Left lung (tissue), 4 donors: ENCODE measurements at regions not wholly inside any gene's neighbourhood (a gene's known extent, or its start where the extent isn't known, plus 50 kb on each side); places are given as distances from the start of the nearest gene placed in this dataset.
A peak's percentile ranks its signal among the peaks of the same experiment; 100 is the strongest.

Experiments
- ATAC-seq: fragments of 200-7000 bp; cut with Tn5 transposase; one replicate; pipeline ENCODE4 v1.9.1; 2020; ENCODE audit warnings: moderate library complexity
- DNase-seq, 4 donors: peaks; one replicate each; pipeline ENCODE4 v3.0.0-alpha.2; 2013 to 2020
- H3K27ac ChIP-seq, 2 donors: fragments of 200-600 bp; sonication (generic) in 1 of 2; one replicate each; pipeline versions ENCODE4 v1.5.0 to v1.8.0; 2020 to 2021
- H3K27me3 ChIP-seq, 2 donors: fragments of 200-600 bp; sonication (generic) in 1 of 2; one replicate each; pipeline versions ENCODE4 v1.5.0 to v1.8.0; 2020 to 2021
- H3K36me3 ChIP-seq, 2 donors: fragments of 200-600 bp; sonication (generic) in 1 of 2; one replicate each; pipeline versions ENCODE4 v1.5.0 to v1.8.0; 2020 to 2021
- H3K4me1 ChIP-seq, 2 donors: fragments of 200-600 bp; one replicate each; pipeline ENCODE4 v1.8.0; 2021
- H3K4me3 ChIP-seq, 2 donors: fragments of 200-600 bp; sonication (generic) in 1 of 2; one replicate each; pipeline versions ENCODE4 v1.5.0 to v1.8.0; 2020 to 2021; ENCODE audit warnings: mild to moderate bottlenecking in 1 of 2
- H3K9me3 ChIP-seq, 2 donors: fragments of 200-600 bp; sonication (generic) in 1 of 2; one replicate each; pipeline versions ENCODE4 v1.5.0 to v1.8.0; 2020 to 2021
- CTCF ChIP-seq, 2 donors: fragments of 200-600 bp; sonication (generic) in 1 of 2; IDR thresholded peaks; one replicate each; pipeline versions ENCODE4 v1.5.0 to v1.8.0; 2021; ENCODE audit warnings: antibody characterized with exemption in 2 of 2
- intact Hi-C, 2 donors: fragments of 100-400 bp; cut with DNase I; formaldehyde crosslinking; loops; one replicate each; pipeline versions ENCODE4 v1.11.2 to v1.14.2; 2022
- donor health status: DM: no; HTN: yes; CAD: no.
- donor health status: DM: no; HTN: no; CAD: no.

- Histone ChIP-seq H3K27me3 (peaks cover 0 to 3% of the 10 kb centered on the region in 2 donors), H3K36me3 (no peaks in the 10 kb centered on the region), H3K9me3 (peaks cover 0 to 9% of the 10 kb centered on the region in 2 donors), H3K27ac (no peak overlapping the region), H3K4me3 (no peak overlapping the region), H3K4me1 (no peaks in the 10 kb centered on the region)
- intact Hi-C loops = no loop called here
- ATAC-seq (no peak), DNase-seq (no peak)
- TF ChIP-seq CTCF (IDR thresholded peaks at IDR 0.05) = no peak
These were observed 61.2 kb upstream of the TOM1L1 start for GRCh38 chr17:54839447-54839846.

- no peak overlapping the region for H3K27ac ChIP-seq
- no peak for TF ChIP-seq CTCF (IDR thresholded peaks at IDR 0.05)
- intact Hi-C loops = no loop called here
- H3K27me3 ChIP-seq = peaks cover 0 to 3% of the 10 kb centered on the region in 2 donors
- H3K36me3 ChIP-seq = no peaks in the 10 kb centered on the region
- H3K9me3 ChIP-seq = peaks cover 0 to 5% of the 10 kb centered on the region in 2 donors
- ATAC-seq (peak; percentile 19), DNase-seq (no peak)
- no peak overlapping the region for H3K4me3 ChIP-seq
- no peaks in the 10 kb centered on the region for H3K4me1 ChIP-seq
These were observed 59.6 kb upstream of the TOM1L1 start for GRCh38 chr17:54840885-54841591.

- intact Hi-C loops = no loop called here
- Histone ChIP-seq H3K4me1 (no peaks in the 10 kb centered on the region), H3K27me3 (peaks cover 0 to 3% of the 10 kb centered on the region in 2 donors), H3K27ac (no peak overlapping the region), H3K4me3 (no peak overlapping the region), H3K9me3 (no peaks in the 10 kb centered on the region), H3K36me3 (no peaks in the 10 kb centered on the region)
- ATAC-seq = no peak
- TF ChIP-seq CTCF (IDR thresholded peaks at IDR 0.05) = no peak
- no peak for DNase-seq
These were observed 59.0 kb upstream of the TOM1L1 start for GRCh38 chr17:54841656-54842055.

- H3K27me3 ChIP-seq = no peaks in the 10 kb centered on the region
- no peak for TF ChIP-seq CTCF (IDR thresholded peaks at IDR 0.05)
- ATAC-seq = no peak
- no peaks in the 10 kb centered on the region for H3K4me1 ChIP-seq
- no peak for DNase-seq
- no peak overlapping the region for H3K27ac ChIP-seq
- H3K9me3 ChIP-seq = no peaks in the 10 kb centered on the region
- no peaks in the 10 kb centered on the region for H3K36me3 ChIP-seq
- intact Hi-C loops = no loop called here
- no peak overlapping the region for H3K4me3 ChIP-seq
These were observed 56.4 kb upstream of the TOM1L1 start for GRCh38 chr17:54844233-54844632.

GRCh38 chr17:54848368-54848987 lies 52.2 kb upstream of the TOM1L1 start:
- Histone ChIP-seq H3K4me1 (no peaks in the 10 kb centered on the region), H3K4me3 (no peak overlapping the region), H3K27ac (no peak overlapping the region), H3K27me3 (no peaks in the 10 kb centered on the region), H3K9me3 (no peaks in the 10 kb centered on the region), H3K36me3 (no peaks in the 10 kb centered on the region)
- ATAC-seq = no peak
- intact Hi-C loops = no loop called here
- no peak for DNase-seq
- TF ChIP-seq CTCF (IDR thresholded peaks at IDR 0.05) = no peak
